ENCODE measurements at regions not wholly inside any gene's neighbourhood (a gene's known extent, or its start where the extent isn't known, plus 50 kb on each side); places are given as distances from the start of the nearest gene placed in this dataset.

DNA sequence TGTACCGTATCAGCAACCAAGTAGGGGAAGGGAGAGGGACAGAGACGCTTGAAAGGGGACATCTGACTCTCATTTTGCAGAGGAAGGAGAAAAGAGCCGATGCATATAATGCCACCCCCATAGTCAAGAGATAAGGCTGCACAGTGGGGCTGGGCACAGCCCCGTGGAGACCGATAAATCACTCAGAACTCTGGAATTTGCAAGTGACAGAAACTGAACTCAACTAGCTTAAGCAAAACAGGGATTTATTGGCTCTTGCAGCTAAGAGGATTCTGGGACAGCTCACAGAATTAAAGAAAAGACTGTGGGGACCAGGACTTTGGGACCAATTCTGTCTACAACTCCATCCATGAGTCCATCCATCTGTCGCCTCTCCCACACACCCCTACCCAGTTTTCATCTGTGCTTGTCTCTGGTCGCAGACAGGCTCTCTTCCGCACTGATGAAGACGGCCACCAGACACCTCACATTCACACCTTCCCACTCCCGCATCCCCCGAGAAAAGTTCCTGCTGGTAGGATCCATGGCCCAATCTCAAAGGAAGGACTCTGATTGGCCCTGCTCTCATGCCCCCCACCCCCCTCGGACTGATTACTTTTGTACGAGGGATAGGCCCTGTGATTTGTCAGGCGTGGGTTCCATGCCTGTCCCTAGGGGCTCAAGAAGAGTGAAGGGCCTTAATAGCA lies 105.9 kb upstream of the RPL38 start:
- TF ChIP-seq, protein P1, sequence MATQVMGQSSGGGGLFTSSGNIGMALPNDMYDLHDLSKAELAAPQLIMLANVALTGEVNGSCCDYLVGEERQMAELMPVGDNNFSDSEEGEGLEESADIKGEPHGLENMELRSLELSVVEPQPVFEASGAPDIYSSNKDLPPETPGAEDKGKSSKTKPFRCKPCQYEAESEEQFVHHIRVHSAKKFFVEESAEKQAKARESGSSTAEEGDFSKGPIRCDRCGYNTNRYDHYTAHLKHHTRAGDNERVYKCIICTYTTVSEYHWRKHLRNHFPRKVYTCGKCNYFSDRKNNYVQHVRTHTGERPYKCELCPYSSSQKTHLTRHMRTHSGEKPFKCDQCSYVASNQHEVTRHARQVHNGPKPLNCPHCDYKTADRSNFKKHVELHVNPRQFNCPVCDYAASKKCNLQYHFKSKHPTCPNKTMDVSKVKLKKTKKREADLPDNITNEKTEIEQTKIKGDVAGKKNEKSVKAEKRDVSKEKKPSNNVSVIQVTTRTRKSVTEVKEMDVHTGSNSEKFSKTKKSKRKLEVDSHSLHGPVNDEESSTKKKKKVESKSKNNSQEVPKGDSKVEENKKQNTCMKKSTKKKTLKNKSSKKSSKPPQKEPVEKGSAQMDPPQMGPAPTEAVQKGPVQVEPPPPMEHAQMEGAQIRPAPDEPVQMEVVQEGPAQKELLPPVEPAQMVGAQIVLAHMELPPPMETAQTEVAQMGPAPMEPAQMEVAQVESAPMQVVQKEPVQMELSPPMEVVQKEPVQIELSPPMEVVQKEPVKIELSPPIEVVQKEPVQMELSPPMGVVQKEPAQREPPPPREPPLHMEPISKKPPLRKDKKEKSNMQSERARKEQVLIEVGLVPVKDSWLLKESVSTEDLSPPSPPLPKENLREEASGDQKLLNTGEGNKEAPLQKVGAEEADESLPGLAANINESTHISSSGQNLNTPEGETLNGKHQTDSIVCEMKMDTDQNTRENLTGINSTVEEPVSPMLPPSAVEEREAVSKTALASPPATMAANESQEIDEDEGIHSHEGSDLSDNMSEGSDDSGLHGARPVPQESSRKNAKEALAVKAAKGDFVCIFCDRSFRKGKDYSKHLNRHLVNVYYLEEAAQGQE (IDR thresholded peaks at IDR 0.05; ENCODE audit: insufficient read depth in 1 of 2, low read depth in 2 of 2, low read length in 2 of 2), result no peak
- TF ChIP-seq TAF1 (IDR thresholded peaks at IDR 0.05; ENCODE audit: borderline replicate concordance, insufficient read depth, low read length), result no peak
- TF ChIP-seq SIN3A (IDR thresholded peaks at IDR 0.05; ENCODE audit: borderline replicate concordance, insufficient read depth, low read length), result no peak
- no peak for TF ChIP-seq POLR2AphosphoS5 (IDR thresholded peaks at IDR 0.05; ENCODE audit: low read depth, low read length)
- no peak for TF ChIP-seq FOXP2 (optimal IDR thresholded peaks at IDR 0.05; ENCODE audit: borderline replicate concordance, extremely low read depth, extremely low read length, insufficient read depth)

DNA sequence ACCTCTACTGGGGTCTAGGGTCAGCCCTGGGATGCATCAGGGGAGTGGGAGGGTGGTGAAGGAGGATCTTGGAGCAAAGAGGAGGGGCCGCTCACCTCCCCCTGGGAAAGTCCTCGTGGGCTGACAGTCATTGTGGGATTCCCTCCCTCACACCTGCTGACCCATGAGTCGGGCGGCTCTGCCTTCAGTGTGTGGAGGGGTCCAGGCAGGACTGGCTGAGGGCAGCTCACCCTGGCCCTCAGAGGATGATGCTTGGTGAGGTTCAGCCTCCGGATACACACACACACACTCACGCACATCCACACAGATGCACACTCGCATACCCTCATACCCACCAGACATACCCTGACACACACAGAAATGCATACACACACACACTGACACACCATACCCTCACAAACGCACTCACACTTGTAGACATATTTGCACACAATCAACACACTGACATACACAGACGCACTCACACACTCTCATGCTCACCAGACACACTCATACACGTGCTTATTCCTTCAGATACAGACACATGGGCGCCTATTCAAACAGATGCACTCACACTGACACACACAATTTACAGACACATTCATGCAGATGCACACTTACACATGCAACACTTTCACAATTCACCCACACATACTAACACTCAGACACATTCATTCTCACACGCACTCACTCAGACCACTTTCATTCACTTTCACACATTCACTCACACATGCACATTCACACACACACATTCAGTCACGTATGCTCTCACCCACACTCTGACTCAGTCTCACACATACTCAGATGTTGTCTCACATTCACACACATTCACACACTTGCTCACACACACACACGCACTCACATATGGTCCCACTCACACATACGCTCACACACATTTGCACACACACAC lies 105.1 kb upstream of the RPL38 start:
- TF ChIP-seq TAF1 (IDR thresholded peaks at IDR 0.05; ENCODE audit: borderline replicate concordance, insufficient read depth, low read length) (no peak), POLR2AphosphoS5 (IDR thresholded peaks at IDR 0.05; ENCODE audit: low read depth, low read length) (no peak), SIN3A (IDR thresholded peaks at IDR 0.05; ENCODE audit: borderline replicate concordance, insufficient read depth, low read length) (no peak), FOXP2 (optimal IDR thresholded peaks at IDR 0.05; ENCODE audit: borderline replicate concordance, extremely low read depth, extremely low read length, insufficient read depth) (no peak)
- TF ChIP-seq, protein P1 (IDR thresholded peaks at IDR 0.05; ENCODE audit: insufficient read depth in 1 of 2, low read depth in 2 of 2, low read length in 2 of 2), result no peak

DNA sequence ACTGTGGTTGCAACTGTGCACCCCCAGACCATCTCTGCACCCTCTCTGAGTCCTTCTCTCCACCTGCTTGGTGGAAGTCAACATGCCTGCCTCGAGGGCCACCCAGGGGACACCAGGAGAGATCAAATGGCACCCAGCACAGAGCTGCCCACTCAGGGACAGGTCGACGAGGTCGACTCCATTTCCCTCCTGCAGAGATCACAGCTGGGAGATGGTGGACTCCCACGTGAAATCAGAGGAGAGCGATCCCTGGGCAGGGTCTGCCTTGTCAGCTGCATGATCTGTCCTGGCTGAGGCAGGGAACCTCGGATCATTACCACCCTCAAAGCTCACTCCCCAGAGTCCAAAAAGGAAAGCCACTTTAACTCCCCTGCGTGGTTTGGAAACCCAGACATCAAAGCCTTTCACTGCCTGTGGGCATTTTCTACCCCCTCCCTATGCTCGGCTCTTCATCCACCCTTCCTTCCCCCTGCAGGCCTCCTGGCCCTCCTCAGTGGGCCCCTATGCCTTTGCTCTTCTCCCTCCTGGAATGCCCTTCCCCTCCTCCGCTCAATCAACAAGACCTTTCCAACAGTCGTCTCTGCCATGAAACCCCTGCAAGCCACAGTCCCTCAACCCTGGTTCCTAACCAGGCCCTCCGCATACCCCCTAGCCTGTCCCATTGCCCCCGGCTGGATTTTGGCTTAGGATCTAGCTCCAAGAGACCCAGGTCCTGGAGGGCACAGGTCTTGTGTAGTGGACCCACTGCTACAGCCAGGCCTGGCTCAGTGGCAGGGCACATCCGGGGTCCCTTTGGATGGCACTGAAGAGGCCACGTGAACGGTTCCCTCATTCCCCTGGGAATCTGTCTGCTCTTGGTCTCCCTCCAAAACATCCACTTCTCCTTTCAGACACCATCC lies 103.8 kb upstream of the RPL38 start:
- TF ChIP-seq, protein P1 (IDR thresholded peaks at IDR 0.05; ENCODE audit: insufficient read depth in 1 of 2, low read depth in 2 of 2, low read length in 2 of 2), result no peak
- TF ChIP-seq SIN3A (IDR thresholded peaks at IDR 0.05; ENCODE audit: borderline replicate concordance, insufficient read depth, low read length) (no peak), FOXP2 (optimal IDR thresholded peaks at IDR 0.05; ENCODE audit: borderline replicate concordance, extremely low read depth, extremely low read length, insufficient read depth) (no peak), POLR2AphosphoS5 (IDR thresholded peaks at IDR 0.05; ENCODE audit: low read depth, low read length) (no peak), TAF1 (IDR thresholded peaks at IDR 0.05; ENCODE audit: borderline replicate concordance, insufficient read depth, low read length) (no peak)

DNA sequence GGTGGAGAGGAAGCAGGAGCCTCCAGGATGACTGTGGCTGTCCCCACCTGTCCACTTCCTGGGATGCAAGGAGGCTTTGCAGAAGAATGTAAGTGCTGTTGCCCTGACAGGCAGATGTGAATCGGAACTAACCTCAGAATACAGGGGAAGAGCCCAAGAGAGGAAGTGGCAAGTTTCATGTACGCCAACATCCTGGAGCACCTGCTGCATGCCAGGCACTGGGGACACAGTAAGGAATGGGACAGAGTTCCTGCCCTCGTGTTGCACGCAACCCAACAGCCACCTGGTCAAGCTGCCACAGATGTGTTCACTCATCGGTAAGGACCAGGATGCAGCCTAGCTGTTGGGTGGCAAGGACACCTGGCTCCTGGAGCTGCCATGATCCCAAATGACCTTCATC lies 98.6 kb upstream of the RPL38 start:
- TF ChIP-seq POLR2AphosphoS5 (IDR thresholded peaks at IDR 0.05; ENCODE audit: low read depth, low read length), result no peak
- no peak for TF ChIP-seq FOXP2 (optimal IDR thresholded peaks at IDR 0.05; ENCODE audit: borderline replicate concordance, extremely low read depth, extremely low read length, insufficient read depth)
- no peak for TF ChIP-seq SIN3A (IDR thresholded peaks at IDR 0.05; ENCODE audit: borderline replicate concordance, insufficient read depth, low read length)
- TF ChIP-seq, protein P1 (IDR thresholded peaks at IDR 0.05; ENCODE audit: insufficient read depth in 1 of 2, low read depth in 2 of 2, low read length in 2 of 2), result no peak

Data from PFSK-1 (cell line).